IPS-18a (cell line): ENCODE measurements at regions not wholly inside any gene's neighbourhood (a gene's known extent, or its start where the extent isn't known, plus 50 kb on each side); places are given as distances from the start of the nearest gene placed in this dataset.

Source experiments
- H3K27ac ChIP-seq: one replicate; pipeline ENCODE4 v1.5.1; 2013; ENCODE audit warnings: low read length
- H3K27me3 ChIP-seq: one replicate; pipeline ENCODE4 v1.6.1; 2013; ENCODE audit warnings: mild to moderate bottlenecking, low read length; ENCODE audit not compliant: control insufficient read depth, insufficient read depth
- H3K36me3 ChIP-seq: one replicate; pipeline ENCODE4 v1.6.1; 2013; ENCODE audit warnings: low read depth, low read length; ENCODE audit not compliant: control insufficient read depth
- H3K4me1 ChIP-seq: one replicate; pipeline ENCODE4 v1.6.1; 2013; ENCODE audit warnings: low read depth, low read length; ENCODE audit not compliant: control insufficient read depth
- H3K4me3 ChIP-seq: one replicate; pipeline ENCODE4 v1.5.1; 2013; ENCODE audit warnings: low read length
- H3K9ac ChIP-seq: one replicate; pipeline ENCODE4 v1.6.1; 2013; ENCODE audit warnings: mild to moderate bottlenecking, low read length, moderate library complexity
- H3K9me3 ChIP-seq: one replicate; pipeline ENCODE4 v1.6.1; 2013; ENCODE audit warnings: low read depth, low read length; ENCODE audit not compliant: control insufficient read depth

DNA sequence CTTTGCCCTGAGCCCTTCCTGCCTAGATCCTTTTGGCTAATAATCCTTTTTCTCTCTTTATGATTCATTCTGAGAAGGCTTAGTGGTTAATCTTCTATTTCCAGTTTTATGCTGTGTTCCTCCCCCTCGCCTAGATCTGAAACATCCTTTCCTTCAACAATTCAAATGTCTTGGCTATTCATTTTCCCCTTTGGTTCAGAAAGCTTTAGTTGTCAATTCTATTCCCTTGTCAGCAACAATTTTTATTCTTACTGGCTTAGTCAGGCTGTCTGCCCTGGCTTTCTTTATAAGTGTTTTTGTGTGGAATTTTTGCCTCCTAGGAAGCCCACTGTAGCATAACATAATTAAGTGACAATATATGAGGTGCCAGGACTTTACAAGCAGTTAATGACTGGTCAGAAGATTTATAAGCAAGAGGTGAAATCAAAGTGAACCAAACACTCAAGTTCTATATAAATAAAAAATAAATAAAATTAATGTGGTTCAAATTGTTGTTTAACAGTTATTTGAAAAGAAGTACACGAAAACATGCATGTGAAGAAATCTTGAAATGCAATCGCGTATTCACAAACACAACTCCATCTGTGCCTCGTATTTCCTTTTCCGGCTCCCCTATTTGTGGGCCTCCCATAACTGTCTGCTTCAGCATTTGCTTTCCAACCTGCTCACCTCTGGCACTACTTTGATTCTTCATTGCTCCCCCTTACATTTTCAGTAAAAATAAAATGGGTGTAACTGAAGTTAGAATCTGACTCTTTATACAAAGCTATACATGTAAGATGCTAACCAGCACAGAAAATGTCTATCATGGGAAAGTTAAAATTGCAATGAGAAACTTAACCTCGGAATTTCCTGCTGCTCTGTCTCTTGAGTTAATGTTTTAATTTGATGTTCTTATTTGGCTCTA is 235.4 kb downstream of the SPRY1 start:
- Histone ChIP-seq H3K4me1 (no peaks in the 10 kb centered on the region), H3K27ac (no peak overlapping the region), H3K9ac (no peak overlapping the region), H3K4me3 (no peak overlapping the region), H3K27me3 (no peaks in the 10 kb centered on the region), H3K36me3 (no peaks in the 10 kb centered on the region), H3K9me3 (no peaks in the 10 kb centered on the region)

DNA sequence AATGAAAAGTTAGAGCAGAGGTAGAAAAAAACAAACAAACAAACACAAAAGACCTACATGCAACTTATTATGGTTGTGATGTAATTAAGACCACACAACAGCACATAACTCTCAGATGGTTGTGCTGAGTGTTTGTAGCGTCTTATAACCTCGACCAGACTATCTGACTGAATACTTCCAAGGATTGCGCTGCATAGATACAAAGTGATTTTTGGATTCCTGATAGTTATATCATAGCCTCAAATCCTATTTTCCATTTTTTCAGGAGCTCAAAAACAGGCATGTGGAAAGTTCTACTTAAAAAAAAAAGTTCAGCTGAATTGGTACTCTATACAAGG is 236.1 kb downstream of the SPRY1 start:
- Histone ChIP-seq H3K27me3 (no peaks in the 10 kb centered on the region), H3K4me3 (no peak overlapping the region), H3K9me3 (no peaks in the 10 kb centered on the region), H3K4me1 (no peaks in the 10 kb centered on the region), H3K36me3 (no peaks in the 10 kb centered on the region), H3K9ac (no peak overlapping the region), H3K27ac (no peak overlapping the region)

DNA sequence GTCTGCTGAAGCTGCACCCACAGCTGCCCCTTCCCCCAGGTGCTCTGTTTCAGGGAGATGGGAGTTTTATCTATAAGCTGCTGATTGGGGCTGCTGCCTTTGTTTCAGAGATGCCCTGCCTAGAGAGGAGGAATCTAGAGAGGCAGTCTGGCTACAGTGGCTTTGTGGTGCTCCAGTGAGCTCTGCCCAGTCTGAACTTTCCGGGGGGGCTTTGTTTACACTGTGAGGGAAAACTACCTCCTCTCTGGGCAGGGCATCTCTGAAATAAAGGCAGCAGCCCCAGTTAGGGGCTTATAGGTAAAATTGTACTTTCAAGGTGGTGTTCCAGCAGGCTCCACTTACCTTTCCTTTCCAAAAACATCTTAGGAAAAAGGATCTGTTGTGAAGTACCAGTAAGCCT is 242.2 kb downstream of the SPRY1 start:
- H3K4me1 ChIP-seq: peaks cover 7% of the 10 kb centered on the region
- no peak overlapping the region for H3K27ac ChIP-seq
- H3K4me3 ChIP-seq: no peak overlapping the region
- no peaks in the 10 kb centered on the region for H3K36me3 ChIP-seq
- no peak overlapping the region for H3K9ac ChIP-seq
- H3K27me3 ChIP-seq: no peaks in the 10 kb centered on the region
- no peaks in the 10 kb centered on the region for H3K9me3 ChIP-seq

DNA sequence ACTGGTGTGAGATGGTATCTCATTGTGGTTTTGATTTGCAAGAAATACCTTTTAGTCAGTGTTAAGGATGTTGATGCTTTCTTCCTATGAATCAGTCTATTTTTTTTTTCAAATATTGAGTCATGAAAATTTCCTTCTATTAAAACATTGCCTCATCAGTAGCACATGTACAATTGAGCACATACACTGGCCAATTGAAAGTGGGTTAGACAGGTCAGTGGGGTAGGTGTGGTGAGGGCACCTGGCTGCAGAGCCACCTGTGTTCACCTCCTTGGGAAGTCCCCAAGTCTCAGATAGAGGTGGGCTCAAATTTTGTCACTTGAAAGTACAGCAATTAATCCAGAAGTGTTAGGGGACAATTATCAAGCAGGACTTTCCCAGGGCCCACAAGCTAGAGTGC is 243.7 kb downstream of the SPRY1 start:
- Histone ChIP-seq H3K9me3 (no peaks in the 10 kb centered on the region), H3K27ac (no peak overlapping the region), H3K4me3 (no peak overlapping the region), H3K4me1 (peaks cover 11% of the 10 kb centered on the region), H3K36me3 (no peaks in the 10 kb centered on the region), H3K27me3 (no peaks in the 10 kb centered on the region), H3K9ac (no peak overlapping the region)

DNA sequence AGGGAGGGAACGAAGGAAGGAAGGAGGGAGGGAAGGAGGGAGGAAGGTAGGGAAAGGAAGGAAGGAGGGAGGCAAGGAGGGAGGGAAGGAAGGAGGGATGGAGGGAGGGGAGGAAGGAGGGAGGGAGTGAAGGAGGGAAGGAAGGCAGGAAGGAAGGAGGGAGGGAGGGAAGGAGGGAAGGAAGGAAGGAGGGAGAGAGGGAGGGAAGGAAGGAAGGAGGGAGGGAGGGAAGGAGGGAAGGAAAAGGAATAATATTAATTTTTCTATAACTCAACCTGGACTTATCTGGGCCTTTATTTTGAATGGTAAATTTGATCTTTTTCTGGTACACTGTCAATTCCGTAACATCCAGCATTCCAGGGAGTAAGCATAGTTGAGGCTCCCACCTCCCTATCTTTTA is 244.2 kb downstream of the SPRY1 start:
- Histone ChIP-seq H3K4me3 (no peak overlapping the region), H3K9me3 (no peaks in the 10 kb centered on the region), H3K27me3 (no peaks in the 10 kb centered on the region), H3K27ac (no peak overlapping the region), H3K36me3 (no peaks in the 10 kb centered on the region), H3K9ac (no peak overlapping the region), H3K4me1 (peaks cover 11% of the 10 kb centered on the region)

DNA sequence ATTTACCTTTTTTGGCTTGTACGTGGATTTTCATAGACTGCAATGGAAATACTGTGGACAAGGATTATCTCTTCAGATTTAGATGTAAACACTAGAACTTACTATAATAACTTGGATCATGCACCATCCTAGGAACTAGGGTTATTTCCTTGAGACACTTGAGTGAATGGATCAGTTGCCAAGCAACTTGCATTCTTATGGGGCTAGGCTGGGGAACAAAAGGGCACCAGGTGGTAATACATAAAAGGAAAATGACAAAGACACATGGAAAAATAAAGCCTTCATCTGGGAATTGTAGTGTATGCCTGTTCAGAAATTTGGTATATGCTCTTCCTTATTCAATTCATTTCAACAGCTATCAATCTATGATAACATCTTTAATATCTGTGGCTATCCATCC is 247.1 kb downstream of the SPRY1 start:
- H3K4me3 ChIP-seq: no peak overlapping the region
- H3K9ac ChIP-seq: no peak overlapping the region
- H3K36me3 ChIP-seq: no peaks in the 10 kb centered on the region
- no peaks in the 10 kb centered on the region for H3K9me3 ChIP-seq
- no peak overlapping the region for H3K27ac ChIP-seq
- H3K27me3 ChIP-seq: no peaks in the 10 kb centered on the region
- H3K4me1 ChIP-seq: peaks cover 11% of the 10 kb centered on the region

DNA sequence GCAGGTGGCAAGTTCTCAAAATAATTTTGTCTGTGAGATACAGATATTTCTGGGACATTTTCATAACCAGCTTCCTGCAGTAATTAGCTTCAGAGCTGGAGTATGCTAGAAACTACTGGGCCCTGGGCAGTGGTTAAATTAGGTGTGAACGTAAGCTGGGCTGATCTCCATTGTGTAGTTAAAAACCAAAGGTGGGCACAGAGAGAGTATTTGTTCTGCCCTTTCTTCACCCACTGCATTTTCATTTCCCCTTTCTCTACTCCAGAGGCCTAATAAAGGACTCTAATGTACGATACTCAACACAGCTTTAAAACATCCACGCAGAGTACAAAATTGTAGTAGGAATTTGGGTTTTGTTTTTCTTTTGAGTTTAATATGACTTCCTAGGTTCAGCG is 252.7 kb downstream of the SPRY1 start:
- H3K4me3 ChIP-seq: no peak overlapping the region

DNA sequence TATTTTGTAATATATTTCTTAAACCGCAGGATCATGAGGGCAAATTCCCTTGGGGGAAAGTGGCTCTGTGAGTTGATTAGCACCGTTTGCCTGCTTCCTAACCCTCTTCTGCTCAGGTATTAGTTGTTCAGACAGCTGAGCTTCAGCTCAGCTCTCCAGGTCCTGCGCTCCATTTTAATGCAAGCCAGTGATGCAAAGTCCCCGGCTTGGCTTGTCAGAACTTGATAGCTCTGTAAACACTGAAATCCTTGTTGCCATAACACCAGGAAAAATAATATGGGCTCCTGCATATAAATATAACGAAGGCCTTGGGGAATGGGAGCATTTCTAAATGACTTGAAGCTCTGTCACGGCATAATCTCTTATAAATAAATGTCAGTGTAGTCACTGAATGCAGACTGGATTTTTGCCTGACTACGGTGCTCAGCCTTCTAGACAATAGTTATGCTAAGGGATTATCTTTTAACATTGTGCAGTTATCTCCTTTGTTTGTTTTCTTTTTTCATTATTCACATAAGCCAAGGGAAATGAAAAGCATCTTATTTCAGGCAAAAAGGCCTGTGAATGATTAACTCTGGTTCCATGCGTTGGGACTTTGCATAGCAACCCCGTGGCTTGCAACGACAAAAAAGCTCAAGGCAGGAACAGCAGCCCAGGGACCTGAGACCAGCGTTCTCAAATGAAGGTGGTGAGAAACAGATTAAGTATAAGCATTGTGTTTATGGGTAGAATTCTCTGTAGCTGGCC is 253.2 kb downstream of the SPRY1 start:
- Histone ChIP-seq H3K27ac (no peak overlapping the region), H3K27me3 (no peaks in the 10 kb centered on the region), H3K4me1 (peaks cover 9% of the 10 kb centered on the region), H3K9ac (no peak overlapping the region), H3K9me3 (no peaks in the 10 kb centered on the region), H3K36me3 (no peaks in the 10 kb centered on the region), H3K4me3 (no peak overlapping the region)

More for the DNA sequence above, 252.7 kb downstream of the SPRY1 start:
- Histone ChIP-seq H3K36me3 (no peaks in the 10 kb centered on the region), H3K9ac (no peak overlapping the region), H3K27me3 (no peaks in the 10 kb centered on the region), H3K27ac (no peak overlapping the region), H3K4me1 (peaks cover 9% of the 10 kb centered on the region), H3K9me3 (no peaks in the 10 kb centered on the region)

DNA sequence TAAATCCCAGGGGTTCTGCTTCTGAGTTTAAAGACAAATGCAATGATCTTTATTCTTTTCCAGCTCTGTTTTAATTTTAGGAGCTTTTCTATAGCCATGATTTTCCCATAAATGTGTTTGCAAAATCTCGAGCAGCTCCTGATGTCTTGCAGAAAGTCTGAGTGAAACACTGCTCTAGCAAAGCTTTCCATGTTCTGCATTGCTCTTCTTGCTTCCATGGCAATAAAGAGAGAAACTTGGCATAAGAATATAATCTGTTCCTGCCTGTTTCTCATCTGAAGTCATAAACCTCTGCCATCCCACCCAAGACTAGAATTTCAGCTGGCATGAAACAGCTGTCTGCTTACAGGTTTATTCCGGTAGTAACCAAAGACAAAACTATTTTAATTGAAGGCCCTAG is 254.5 kb downstream of the SPRY1 start:
- Histone ChIP-seq H3K4me1 (peaks cover 9% of the 10 kb centered on the region), H3K9me3 (peaks cover under 1% of the 10 kb centered on the region), H3K27ac (no peak overlapping the region)

DNA sequence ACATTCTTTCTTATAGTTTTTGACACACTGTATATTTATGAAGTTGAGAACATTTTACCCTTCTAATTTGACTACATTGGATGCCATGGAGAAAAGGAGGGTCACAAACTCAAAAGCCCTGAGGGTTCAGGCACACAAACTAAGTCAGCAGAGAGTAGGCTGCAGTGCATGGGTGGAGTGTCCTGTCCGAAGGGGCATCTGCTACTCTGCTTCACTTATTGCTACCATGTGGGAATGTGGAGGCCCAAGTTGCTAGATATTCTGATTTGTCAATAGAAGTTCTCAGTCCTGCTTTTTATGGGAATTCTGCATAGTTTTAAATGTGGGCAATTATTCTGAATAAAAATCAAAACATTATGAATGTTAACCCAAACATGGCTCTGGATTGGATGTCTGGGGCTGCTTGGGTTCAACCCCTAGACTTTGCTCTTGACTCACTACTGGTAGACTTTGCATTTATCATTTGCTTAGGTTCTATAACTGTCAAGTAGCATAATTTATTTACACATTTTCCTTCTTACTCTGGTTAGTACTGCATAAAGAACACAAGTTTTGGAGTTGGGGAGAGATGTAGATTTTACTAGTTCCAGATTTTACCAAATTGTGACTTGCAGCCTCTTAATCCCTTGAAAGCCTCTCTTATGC is 255.1 kb downstream of the SPRY1 start:
- no peak overlapping the region for H3K4me3 ChIP-seq
- no peak overlapping the region for H3K9ac ChIP-seq
- H3K4me1 ChIP-seq: peaks cover 9% of the 10 kb centered on the region
- no peak overlapping the region for H3K27ac ChIP-seq
- peaks cover 7% of the 10 kb centered on the region for H3K9me3 ChIP-seq
- no peaks in the 10 kb centered on the region for H3K36me3 ChIP-seq
- H3K27me3 ChIP-seq: no peaks in the 10 kb centered on the region

More for the DNA sequence above, 254.5 kb downstream of the SPRY1 start:
- H3K36me3 ChIP-seq: no peaks in the 10 kb centered on the region
- H3K4me3 ChIP-seq: no peak overlapping the region
- H3K27me3 ChIP-seq: no peaks in the 10 kb centered on the region
- H3K9ac ChIP-seq: no peak overlapping the region

DNA sequence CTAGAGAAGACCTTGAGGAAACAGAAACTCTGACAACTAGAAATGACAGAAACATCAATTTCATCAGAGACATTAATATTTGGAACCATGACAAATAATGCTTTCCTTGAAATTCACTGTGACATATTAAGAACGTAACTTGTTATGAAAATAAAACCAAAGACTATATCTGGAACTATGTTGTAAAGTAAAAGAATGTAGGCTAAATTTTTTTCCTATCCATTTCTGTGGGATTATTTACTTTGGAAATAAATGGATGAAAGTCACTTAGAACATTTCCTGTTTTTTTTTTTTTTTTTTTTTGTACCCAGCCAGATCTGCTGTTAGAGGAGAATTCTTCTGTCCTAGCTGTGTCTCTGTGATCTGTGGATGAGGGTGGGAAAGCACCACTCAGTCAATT is 255.9 kb downstream of the SPRY1 start:
- no peak overlapping the region for H3K9ac ChIP-seq

More for the DNA sequence above, 255.9 kb downstream of the SPRY1 start:
- no peaks in the 10 kb centered on the region for H3K27me3 ChIP-seq
- no peak overlapping the region for H3K4me3 ChIP-seq
- peaks cover 9% of the 10 kb centered on the region for H3K4me1 ChIP-seq
- H3K9me3 ChIP-seq: peaks cover 11% of the 10 kb centered on the region
- no peak overlapping the region for H3K27ac ChIP-seq
- no peaks in the 10 kb centered on the region for H3K36me3 ChIP-seq
